ENCODE measurements at regions not wholly inside any gene's neighbourhood (a gene's known extent, or its start where the extent isn't known, plus 50 kb on each side); places are given as distances from the start of the nearest gene placed in this dataset.
A peak's percentile ranks its signal among the peaks of the same experiment; 100 is the strongest.
"Not testable (repeated sequence)": the region's sequence is repeated elsewhere in the genome, so short reads cannot be mapped to it uniquely, and the experiment has no call there.

DNA sequence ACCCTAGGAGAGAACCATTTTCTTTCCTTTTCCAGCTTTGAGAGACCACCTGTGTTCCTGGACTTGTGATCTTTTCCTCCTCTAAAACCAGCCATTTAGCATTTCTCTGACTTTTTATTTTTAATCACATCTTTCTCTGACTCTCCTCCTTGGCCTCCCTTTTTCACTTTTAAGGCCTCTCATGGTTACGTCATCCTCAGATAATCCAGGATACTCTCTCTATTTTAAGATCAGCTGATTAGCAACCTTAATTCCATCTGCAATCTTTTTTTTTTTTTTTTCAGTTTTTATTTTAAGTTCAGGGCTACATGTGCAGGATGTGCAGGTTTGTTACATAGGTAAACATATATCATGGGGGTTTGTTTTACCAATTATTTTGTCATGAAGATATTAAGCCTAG, 54.0 kb downstream of the RFPL4B start:
- no peak for DNase-seq

DNA sequence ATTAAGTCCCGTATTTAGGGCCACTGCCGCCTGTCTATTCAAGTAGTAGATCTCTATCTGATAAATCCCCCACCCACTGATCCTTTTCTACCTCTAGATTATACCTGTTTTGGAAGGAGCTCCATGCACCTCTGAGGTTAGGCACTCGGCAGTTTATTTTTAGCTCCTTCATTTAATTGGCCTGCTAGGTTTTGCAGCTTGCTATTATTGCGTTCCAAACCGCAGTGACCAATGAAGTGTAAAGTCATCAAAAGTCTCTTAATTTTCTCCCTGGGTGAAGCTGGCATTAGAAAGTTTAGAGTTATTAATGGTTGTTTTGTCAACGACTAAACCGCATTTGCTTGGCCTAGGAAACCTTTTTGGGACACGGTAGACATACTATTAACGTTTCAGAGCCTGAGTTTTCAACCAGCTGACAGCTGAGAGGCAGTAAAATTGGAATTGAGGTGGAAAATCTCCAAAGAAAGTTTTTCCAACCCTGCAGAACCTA, 60.0 kb downstream of the RFPL4B start:
- DNase-seq, result no peak

DNA sequence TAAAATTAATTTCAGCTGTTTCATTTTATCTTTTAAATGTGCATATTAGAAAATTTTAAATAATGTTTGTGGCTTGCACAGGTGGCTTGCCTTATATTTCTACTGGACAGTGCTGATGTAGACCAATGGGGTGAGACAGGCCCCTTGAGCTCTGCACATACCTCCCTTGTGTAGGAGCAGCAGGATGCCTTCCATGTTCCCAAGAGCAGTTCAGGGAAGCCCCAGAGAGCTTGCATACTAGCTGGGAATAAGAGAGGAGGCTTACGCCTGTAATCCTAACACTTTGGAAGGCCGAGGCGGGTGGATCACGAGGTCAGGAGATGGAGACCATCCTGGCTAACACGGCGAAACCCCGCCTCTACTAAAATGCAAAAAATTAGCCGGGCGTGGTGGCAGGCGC, 61.4 kb downstream of the RFPL4B start:
- no peak for DNase-seq

DNA sequence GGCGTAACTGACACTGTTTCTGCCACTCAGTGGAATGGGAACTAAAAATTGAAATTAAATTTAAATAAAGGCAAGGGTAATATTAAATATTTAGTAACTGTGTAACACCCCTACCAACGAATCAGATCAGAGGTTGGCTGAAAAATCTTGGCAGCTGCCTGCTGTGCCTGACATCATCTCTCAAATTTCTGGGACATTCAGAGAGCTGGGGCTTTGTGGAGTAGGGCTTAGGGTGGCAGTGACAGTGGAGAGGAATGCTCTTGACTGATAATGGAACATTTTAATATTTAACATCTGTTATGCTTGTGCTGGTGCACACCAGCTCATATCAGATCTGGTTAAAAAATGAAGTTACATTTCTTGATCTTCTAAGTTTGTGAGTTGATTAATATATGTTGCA, 62.2 kb downstream of the RFPL4B start:
- DNase-seq, result peak; percentile 71

DNA sequence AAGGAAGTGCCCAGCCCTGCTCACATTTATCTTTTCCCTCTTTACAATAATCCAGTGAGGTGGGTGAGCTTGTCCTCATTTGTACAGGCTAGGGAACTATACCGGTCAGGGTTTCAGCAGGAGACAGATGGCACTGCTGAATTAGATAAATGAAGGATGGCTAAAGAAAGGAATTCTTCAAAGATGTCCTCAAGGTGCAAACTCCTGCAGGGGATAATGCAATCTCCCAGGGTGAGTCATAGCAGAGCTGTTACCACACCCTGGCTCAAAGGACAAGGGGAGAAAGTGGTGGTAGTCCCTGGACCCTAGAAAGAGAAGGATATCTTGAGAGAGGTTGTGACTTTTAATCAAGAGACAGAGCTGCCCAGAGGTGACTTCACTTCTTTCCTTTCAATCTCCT, 66.7 kb downstream of the RFPL4B start:
- no peak for DNase-seq

DNA sequence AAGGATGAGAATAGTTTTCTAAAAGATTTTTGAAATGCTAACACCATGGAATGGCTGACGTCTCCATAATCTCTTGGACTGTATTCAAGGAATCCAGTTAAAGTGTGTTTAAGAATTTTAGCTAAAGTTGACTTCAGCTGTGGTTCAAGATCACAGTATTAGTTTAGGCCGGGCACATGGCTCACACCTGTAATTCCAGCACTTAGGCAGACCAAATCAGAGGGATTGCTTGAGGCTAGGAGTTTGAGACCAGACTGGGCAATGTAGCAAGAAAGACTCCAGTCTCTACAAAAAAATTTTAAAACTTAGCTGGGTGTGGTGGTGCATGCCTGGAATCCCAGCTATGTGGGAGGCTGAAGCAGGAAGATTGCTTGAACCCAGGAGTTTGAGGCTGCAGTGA, 68.2 kb downstream of the RFPL4B start:
- peak; percentile 33 for DNase-seq

DNA sequence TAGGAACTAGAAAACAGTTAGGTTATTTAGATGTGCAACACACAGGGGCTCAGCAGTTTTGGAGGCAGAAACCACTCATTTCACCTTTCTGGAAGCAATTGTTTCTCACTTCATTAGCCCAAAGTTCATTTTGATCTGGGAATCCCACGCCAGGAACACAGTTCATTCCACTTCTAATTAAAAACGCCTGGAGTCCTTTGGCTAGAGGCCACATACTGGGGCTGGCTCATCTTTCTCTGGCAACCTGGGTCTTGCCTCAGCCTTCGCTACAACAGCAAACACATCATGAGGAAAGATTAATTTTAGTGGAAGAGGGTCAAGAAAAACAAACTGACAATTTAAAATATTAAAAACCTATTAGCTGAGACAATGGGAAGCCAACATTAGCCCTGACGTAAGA, 69.7 kb downstream of the RFPL4B start:
- peak; percentile 77 for DNase-seq

DNA sequence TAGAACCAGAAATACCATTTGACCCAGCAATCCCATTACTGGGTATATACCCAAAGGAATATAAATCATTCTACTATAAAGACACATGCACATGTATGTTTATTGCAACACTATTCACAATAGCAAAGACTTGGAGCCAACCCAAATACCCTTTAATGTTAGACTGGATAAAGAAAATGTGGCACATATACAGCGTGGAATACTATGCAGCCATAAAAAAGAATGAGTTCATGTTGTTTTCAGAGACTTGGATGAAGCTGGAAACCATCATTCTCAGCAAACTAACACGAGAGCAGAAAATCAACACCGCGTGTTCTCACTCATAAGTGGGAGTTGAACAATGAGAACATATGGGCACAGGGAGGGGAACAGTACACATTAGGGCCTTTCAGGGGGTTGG, 79.9 kb downstream of the RFPL4B start:
- DNase-seq, result not testable (repeated sequence)

DNA sequence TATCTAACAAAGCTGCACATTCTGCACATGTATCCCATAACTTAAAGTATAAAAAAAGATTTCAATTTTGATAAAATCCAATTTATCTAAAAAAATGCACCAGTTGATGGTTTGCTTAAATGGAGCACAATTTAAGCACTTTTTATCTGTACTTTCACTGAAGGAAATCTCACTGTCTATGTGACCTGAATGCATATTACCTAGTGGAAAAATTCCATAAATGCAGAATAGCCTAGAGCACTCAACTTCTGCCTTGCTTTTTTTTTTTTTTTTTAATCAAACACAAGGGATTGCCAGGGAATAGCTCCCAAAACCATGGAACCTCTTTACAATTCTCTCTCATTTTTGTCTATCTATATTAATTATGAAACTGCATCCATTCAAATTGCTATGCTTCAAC, 80.4 kb downstream of the RFPL4B start:
- DNase-seq, result no peak

DNA sequence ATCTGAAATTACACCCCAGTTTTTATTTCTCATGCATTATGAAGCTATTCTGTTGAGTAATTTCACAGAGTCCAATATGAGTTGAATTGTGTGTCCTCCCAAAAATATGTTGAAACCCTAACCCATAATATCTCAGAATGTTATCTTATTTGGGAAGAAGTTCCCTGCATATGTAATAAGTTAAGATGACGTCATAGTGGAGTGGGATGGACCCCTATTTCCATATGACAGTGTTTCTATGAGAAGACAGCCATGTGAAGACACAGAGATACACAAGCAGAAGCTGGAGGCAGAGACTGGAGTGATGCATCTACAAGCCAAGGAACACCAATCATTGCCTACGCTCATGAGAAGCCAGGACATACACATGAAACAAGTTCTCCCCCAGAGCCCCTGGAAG, 81.3 kb downstream of the RFPL4B start:
- no peak for DNase-seq

DNA sequence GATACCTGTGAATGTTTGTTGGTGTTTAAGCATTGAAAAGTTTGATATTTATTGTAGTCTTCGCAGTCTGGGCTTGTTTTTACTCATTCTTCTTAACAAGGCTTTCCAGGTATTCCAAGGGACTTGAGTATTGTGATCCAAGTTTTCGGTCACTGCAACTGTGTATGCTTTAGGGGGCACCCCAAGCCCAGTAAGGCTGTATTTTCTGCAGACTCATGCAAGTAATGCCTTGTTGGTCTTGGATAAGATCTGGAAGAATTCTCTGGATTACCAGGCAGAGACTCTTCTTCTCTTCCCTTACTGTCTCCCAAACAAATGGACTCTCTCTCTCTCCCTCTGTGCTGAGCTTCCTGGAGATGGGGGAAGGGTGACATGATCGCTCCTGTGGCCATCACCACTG, 82.1 kb downstream of the RFPL4B start:
- peak; percentile 69 for DNase-seq

DNA sequence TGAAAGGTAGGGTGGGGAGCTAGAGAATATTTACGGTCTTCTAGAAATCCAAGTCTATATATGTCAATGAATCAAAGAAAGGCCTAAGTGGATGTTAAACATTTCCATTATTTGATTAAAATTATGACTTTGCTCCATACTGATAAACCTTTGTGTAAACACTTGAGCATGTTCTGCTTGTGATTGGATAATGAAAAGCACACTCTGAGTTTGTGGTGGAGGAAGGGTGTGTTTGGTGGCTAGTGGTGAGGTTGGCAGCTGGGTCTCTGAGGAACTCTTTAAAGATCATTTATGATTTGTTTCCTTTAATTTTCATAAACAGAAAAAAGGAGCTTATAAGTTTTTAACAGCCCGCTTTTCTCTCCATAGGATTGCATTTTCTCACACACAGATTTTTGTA, 84.7 kb downstream of the RFPL4B start:
- no peak for DNase-seq

DNA sequence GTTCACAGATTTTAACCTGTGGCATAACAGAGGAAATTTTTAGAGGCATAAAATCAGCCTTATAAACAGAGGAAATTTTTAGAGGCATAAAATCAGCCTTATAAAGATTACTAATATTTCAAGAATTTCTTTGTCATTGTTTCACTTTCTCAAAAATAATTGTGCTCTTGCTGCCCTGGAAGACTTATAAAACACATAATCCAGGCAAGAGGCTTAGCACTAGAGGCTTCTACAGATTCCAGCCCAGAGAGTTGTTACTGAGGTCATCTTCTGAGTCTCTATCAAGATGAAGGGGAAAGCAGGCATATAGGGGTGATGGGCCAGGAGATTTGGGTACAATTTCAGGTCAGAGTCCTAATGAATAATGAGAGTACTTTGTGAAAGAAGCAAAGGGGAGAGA, 85.7 kb downstream of the RFPL4B start:
- DNase-seq, result peak; percentile 9

DNA sequence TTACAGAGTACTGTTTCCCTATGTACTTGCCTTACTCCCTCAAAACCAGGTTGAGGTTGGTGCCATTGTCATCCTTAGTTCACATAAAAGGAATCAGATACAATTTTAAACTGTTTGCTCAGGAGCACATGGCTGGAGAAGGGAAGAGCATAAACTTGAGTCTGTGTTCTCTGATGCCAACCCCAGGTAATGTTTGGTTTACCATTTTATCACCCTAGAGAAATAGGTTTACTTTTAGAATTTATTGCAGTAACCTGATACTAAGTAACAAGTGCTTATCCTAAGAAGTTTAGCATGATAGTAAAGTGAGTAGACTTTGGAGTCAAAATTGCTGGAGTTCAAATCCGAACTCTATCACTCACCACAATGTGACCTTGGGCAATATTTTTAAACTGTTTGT, 86.3 kb downstream of the RFPL4B start:
- no peak for DNase-seq

DNA sequence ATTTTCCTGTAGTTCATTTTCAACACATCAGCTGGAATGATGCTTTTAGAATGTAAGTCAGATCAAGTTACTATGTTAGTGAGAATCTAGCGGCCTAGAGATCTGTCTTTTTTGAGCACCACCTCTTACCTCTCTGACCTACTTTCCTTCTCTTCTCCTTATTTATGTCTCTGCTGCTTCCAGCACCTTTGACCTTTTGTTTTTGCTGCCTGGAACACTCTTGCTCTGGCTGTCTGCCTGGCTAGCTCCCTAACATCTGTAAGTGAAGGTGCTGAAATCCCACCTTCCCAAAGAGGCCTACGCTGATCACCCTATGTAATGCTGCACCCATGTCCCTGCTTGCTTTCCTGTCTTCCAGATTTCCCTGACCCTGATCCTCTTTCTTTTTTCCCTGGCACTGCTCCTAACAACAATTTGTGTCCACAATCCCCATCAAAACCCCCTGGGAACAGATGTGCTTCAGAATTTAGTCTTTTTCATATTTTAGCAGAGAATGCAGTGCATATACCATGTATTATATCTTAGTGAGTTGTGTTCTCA, 87.8 kb downstream of the RFPL4B start:
- DNase-seq, result no peak

DNA sequence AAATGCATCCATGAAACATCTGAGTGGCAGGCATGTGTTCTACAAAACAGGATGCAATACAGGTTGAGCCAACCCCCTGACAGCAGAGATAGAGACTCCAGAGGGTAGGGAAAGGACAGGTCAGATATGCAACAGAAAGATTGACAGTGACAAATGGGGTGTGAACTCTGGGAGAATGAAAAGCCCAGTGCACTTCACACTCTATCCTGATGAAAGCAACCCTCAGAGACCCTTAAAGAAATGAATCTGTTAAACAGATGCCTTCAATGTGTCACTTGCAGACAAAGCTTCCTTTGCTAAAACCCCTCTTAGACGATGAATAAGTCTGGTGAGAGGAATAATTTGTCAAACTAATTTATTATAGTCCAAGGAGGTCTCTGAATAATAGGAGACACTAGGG, 89.9 kb downstream of the RFPL4B start:
- DNase-seq, result no peak

DNA sequence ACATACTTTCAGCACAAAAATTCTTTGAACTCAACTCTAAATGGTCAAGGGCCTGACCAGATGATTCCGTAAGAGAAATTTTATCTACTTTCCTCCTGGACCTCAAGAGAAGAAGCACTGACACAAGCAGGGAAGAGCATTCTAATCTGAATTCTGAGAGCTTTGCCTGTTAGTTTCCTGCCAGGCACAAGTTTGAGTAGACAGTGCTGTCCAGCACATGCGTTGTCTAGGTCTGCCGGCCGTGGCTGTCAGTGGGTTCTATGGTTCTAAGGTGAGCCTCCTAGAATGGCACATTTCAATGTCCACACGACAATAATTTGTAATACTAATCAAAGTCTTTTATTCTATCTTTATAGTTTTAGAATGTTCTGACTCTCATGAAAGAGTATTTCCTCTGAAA, 91.9 kb downstream of the RFPL4B start:
- DNase-seq, result no peak

DNA sequence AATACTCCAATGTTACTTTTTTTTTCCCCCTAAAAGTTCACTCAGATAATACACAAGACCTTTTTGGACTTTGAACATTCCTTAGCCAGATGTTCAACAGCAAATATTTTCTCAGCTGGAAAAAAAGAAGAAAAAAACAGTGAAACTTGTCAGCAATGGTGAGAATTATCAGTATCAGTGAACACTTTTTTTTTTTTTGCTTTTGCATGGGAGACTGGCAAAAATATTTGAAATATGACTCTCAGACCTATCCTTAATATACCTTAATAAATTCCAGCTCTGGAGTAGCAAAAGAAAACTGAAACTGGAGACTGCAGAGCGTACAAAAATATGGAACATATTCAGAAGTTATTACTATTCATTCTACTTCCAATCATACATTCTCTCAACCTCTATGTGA, 92.3 kb downstream of the RFPL4B start:
- DNase-seq, result peak; percentile 9

DNA sequence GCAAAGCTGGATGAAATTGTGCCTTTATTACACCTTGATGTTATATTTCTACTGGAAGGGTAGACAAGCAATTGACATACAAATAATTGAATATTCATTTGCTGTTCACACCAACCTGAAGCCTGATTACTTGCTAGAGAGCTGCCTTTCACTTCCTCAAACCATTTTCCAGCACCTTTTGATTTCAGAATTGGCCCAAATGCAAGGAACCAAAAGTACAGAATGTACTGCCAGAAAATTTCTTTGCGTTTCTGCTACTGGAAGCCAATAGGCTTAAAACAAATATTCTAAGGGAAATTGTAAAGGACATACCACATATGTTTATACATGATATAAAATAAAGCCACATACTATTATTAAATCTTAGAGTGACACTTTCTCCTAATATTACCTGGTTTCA, 94.5 kb downstream of the RFPL4B start:
- DNase-seq, result no peak

DNA sequence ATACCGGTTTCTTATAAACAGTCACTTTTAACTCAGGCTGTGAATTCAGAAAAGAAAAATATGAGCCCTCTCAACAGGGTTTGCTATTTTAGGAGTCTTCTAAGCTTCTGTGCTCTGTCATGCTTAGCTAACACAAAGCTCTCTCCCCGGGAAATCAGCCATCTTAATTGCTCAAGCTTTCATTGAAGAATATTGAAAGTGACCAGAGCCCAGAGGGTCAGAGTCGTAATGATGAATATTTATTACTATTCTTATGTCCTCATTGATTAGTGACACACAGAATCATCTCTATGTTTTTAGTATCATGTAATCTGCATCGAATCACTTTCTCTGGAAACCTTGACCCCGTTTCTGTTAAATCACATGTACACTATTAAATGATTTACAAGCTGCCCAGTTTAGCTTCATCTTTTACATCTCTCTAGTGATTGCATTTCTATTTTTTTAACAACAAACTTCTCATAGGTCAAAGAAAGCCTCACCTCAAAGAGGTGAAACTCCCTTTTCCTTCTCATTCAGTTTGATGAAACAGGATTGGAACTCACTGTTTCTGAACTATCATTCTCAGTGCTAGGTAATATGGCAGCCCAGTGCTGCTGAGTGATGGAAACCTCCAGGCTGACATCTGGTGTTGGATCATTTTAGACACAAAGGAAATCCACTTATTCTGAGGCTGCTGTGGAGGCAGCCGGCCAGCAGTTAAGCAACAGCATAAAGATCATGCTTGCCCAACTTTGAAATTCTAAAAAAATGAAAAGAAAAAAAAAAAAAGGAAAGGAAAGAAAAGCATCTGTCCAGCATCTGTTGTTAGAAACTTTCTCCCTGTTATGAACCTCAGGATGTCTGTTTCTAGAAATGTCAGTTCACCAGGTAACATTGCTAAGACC, 96.3 kb downstream of the RFPL4B start:
- DNase-seq, result peak; percentile 53

DNA sequence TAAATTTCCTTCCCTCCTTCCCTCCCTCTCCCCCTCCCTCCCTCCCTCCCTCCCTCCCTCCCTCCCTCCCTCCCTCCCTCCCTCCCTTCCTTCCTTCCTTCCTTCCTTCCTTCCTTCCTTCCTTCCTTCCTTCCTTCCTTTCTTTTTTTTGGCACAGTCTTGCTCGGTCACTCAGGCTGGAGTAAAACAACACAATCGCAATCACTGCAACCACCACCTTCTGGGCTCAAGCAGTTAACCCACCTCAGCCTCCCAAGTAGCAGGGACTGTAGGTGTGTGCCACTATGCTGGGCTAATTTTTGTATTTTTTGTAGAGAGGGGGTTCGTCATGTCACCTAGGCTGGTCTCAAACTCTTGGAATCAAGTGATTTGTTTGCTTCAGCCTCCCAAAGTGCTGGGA, 101.7 kb downstream of the RFPL4B start:
- DNase-seq, result not testable (repeated sequence)

DNA sequence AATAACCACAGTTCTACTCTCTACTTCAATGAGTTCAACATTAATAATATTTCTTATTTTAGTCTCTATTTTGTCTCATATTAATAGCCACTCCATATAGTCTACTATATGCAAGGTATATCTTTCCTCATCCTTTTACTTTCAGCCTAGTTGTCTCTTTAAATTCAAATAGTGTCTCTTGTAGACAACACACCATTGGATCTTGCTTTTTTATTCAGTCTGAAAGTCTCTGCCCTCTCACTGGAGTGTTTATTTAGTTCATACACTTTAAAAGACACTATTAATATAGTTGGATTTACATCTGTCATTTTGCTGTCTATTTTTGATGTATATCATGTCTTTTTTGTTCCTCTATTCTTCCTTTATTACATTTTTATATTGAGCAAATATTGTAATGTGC, 103.5 kb downstream of the RFPL4B start:
- no peak for DNase-seq

DNA sequence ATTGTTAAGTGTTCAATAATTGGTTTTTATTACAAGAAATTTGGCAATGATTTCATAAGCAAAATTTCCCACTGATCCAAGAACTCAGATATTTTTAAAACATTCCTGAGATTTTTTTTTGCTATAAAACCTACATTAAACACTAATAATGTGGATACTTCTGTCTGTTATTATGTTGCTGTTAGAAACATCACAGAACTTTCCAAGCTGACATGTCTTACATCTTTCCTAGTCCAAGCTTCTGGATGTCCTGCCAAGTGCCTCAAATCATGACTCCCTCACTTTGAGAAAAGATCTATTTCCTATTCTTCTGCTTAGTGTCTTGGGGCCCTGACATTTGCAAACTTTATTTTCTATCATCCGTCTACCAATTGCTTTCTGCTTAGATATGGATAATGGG, 110.8 kb downstream of the RFPL4B start:
- peak; percentile 58 for DNase-seq

DNA sequence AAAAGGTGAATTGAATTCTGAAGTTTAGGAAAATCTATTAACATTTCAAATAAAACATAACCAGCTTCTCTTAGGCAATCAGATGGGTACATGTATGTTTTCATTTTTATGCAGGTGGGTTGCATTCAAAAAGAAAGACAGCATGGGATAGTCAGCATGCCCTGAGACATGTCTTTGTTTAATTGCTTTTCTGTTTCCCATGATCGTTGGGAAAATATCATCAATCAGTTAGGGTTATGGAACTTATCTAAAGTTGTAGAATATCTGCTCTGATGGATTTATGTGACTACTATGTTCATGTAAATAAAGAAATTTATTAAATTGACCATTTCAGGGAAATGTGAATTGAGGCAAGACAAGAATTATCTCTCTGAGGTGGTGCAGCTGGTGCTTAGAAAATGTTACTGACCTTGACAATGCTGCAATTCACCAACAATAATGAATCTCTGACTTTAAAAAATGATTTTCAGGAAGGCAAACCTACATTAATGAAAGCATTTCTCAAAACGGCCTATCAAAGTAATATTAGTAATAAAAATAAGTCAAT, 112.7 kb downstream of the RFPL4B start:
- no peak for DNase-seq

Measured in fibroblast of skin of scalp (primary cell).